PFSK-1 (cell line): ENCODE measurements at regions not wholly inside any gene's neighbourhood (a gene's known extent, or its start where the extent isn't known, plus 50 kb on each side); places are given as distances from the start of the nearest gene placed in this dataset.

Experiments used
- FOXP2 ChIP-seq: optimal IDR thresholded peaks from 2 replicates; pipeline ENCODE3; 2011; ENCODE audit warnings: borderline replicate concordance, control low read depth, inconsistent platforms; ENCODE audit not compliant: insufficient read depth; ENCODE audit errors: extremely low read length, extremely low read depth
- POLR2AphosphoS5 ChIP-seq: IDR thresholded peaks from 2 replicates; pipeline ENCODE4 v1.6.1; 2012; ENCODE audit warnings: low read depth, mild to moderate bottlenecking, control low read depth, low read length, moderate library complexity
- REST ChIP-seq, 2 experiments: IDR thresholded peaks; 2 replicates each; pipeline versions ENCODE4 v1.6.1 to v1.8.0; 2011 to 2012; ENCODE audit warnings: low read depth in 2 of 2, low read length in 2 of 2, control low read depth in 1 of 2, inconsistent platforms in 1 of 2, mild to moderate bottlenecking in 1 of 2, moderate library complexity in 1 of 2; ENCODE audit not compliant: insufficient read depth in 1 of 2
- SIN3A ChIP-seq: IDR thresholded peaks from 2 replicates; pipeline ENCODE4 v1.6.1; 2012; ENCODE audit warnings: mild to moderate bottlenecking, low read length, moderate library complexity, borderline replicate concordance; ENCODE audit not compliant: insufficient read depth
- TAF1 ChIP-seq: IDR thresholded peaks from 2 replicates; pipeline ENCODE4 v1.6.1; 2012; ENCODE audit warnings: low read length, control low read depth, borderline replicate concordance; ENCODE audit not compliant: insufficient read depth

GRCh38 chr14:97788846-97789526 lies 991.8 kb downstream of the VRK1 start:
- TF ChIP-seq REST (IDR thresholded peaks at IDR 0.05; ENCODE audit: insufficient read depth in 1 of 2, low read depth in 2 of 2, low read length in 2 of 2) (no peak), POLR2AphosphoS5 (no peak), TAF1 (no peak), FOXP2 (no peak), SIN3A (no peak)

GRCh38 chr14:97791072-97791471 lies 993.9 kb downstream of the VRK1 start:
- TF ChIP-seq SIN3A (no peak), FOXP2 (no peak)

GRCh38 chr14:97791906-97792305 lies 994.7 kb downstream of the VRK1 start:
- TF ChIP-seq REST (IDR thresholded peaks at IDR 0.05; ENCODE audit: insufficient read depth in 1 of 2, low read depth in 2 of 2, low read length in 2 of 2), result no peak
- TF ChIP-seq SIN3A, result no peak
- no peak for TF ChIP-seq POLR2AphosphoS5
- TF ChIP-seq TAF1, result no peak

- TF ChIP-seq TAF1, result no peak
- TF ChIP-seq SIN3A, result no peak
These were observed 999.3 kb downstream of the VRK1 start for GRCh38 chr14:97796511-97796910.

- no peak for TF ChIP-seq POLR2AphosphoS5
- no peak for TF ChIP-seq REST (IDR thresholded peaks at IDR 0.05; ENCODE audit: insufficient read depth in 1 of 2, low read depth in 2 of 2, low read length in 2 of 2)
- no peak for TF ChIP-seq FOXP2
- TF ChIP-seq TAF1, result no peak
- no peak for TF ChIP-seq SIN3A
These were observed 1001.0 kb downstream of the VRK1 start for GRCh38 chr14:97798176-97798575.

- TF ChIP-seq POLR2AphosphoS5 (no peak), REST (IDR thresholded peaks at IDR 0.05; ENCODE audit: insufficient read depth in 1 of 2, low read depth in 2 of 2, low read length in 2 of 2) (no peak), SIN3A (no peak), FOXP2 (no peak), TAF1 (no peak)
These were observed 1005.5 kb downstream of the VRK1 start for GRCh38 chr14:97802430-97803373.
